K562 (cell line): ENCODE measurements at regions not wholly inside any gene's neighbourhood (a gene's known extent, or its start where the extent isn't known, plus 50 kb on each side); places are given as distances from the start of the nearest gene placed in this dataset.

Experiments used
- EZH2 ChIP-seq: IDR thresholded peaks from 2 replicates; pipeline ENCODE4 v1.6.1; 2012; ENCODE audit warnings: low read depth, mild to moderate bottlenecking, inconsistent platforms, low read length, borderline replicate concordance
- PHF20 ChIP-seq: fragments of 450-650 bp; IDR thresholded peaks from 2 replicates; pipeline ENCODE4 v1.6.1; 2018; ENCODE audit not compliant: partially characterized antibody
- POLR2AphosphoS5 ChIP-seq: IDR thresholded peaks from 2 replicates; pipeline ENCODE4 v1.6.1; 2011; ENCODE audit warnings: mild to moderate bottlenecking, low read depth, low read length, moderate library complexity; ENCODE audit not compliant: control insufficient read depth, insufficient read depth
- SMAD4 ChIP-seq: fragments of 250-450 bp; sonication (Bioruptor Pico); conservative IDR thresholded peaks from 2 replicates; pipeline ENCODE4 v1.8.0; 2021; ENCODE audit warnings: inconsistent platforms, mild to moderate bottlenecking, moderate library complexity
- TF ChIP-seq, protein P1 (sequence below): sonication (generic); formaldehyde crosslinking; IDR thresholded peaks from 2 replicates; pipeline ENCODE4 v1.5.0; 2020; ENCODE audit warnings: missing genetic modification reagents
- TF ChIP-seq, protein P2 (sequence below): fragments of 450-650 bp; formaldehyde crosslinking; IDR thresholded peaks from 2 replicates; pipeline ENCODE4 v1.4.0; 2022; ENCODE audit warnings: missing genetic modification characterization
- TF ChIP-seq, protein P3 (sequence below): fragments of 450-650 bp; formaldehyde crosslinking; conservative IDR thresholded peaks from 2 replicates; pipeline ENCODE4 v1.4.0; 2022; ENCODE audit warnings: mild to moderate bottlenecking, missing genetic modification characterization

- no peak for TF ChIP-seq PHF20
- TF ChIP-seq, protein P1, sequence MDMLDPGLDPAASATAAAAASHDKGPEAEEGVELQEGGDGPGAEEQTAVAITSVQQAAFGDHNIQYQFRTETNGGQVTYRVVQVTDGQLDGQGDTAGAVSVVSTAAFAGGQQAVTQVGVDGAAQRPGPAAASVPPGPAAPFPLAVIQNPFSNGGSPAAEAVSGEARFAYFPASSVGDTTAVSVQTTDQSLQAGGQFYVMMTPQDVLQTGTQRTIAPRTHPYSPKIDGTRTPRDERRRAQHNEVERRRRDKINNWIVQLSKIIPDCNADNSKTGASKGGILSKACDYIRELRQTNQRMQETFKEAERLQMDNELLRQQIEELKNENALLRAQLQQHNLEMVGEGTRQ = no peak
- TF ChIP-seq SMAD4 (CRISPR knock-in tag) = no peak
- TF ChIP-seq EZH2 = no peak
- TF ChIP-seq POLR2AphosphoS5 = no peak
- TF ChIP-seq, protein P2, sequence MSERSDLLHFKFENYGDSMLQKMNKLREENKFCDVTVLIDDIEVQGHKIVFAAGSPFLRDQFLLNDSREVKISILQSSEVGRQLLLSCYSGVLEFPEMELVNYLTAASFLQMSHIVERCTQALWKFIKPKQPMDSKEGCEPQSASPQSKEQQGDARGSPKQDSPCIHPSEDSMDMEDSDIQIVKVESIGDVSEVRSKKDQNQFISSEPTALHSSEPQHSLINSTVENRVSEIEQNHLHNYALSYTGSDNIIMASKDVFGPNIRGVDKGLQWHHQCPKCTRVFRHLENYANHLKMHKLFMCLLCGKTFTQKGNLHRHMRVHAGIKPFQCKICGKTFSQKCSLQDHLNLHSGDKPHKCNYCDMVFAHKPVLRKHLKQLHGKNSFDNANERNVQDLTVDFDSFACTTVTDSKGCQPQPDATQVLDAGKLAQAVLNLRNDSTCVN = no peak
- TF ChIP-seq, protein P3, sequence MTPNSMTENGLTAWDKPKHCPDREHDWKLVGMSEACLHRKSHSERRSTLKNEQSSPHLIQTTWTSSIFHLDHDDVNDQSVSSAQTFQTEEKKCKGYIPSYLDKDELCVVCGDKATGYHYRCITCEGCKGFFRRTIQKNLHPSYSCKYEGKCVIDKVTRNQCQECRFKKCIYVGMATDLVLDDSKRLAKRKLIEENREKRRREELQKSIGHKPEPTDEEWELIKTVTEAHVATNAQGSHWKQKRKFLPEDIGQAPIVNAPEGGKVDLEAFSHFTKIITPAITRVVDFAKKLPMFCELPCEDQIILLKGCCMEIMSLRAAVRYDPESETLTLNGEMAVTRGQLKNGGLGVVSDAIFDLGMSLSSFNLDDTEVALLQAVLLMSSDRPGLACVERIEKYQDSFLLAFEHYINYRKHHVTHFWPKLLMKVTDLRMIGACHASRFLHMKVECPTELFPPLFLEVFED (CRISPR knock-in tag) = no peak
Observed at GRCh38 chr11:41786087-41786486, 326.6 kb upstream of the LRRC4C start.
